DOHH2 (cell line): ENCODE measurements at regions not wholly inside any gene's neighbourhood (a gene's known extent, or its start where the extent isn't known, plus 50 kb on each side); places are given as distances from the start of the nearest gene placed in this dataset.

Source experiments
- H3F3A ChIP-seq: fragments of 200-600 bp; sonication (generic), shearing (Covaris generic); 2 replicates; pipeline ENCODE4 v1.6.0; 2016; ENCODE audit warnings: antibody characterized with exemption, mild to moderate bottlenecking; ENCODE audit not compliant: control insufficient read depth, insufficient read depth
- H3K27ac ChIP-seq: fragments of 200-600 bp; sonication (generic); 2 replicates; pipeline ENCODE4 v1.5.1; 2014; ENCODE audit warnings: low read depth, mild to moderate bottlenecking, low read length, moderate library complexity
- H3K27me3 ChIP-seq: fragments of 200-600 bp; sonication (generic); 2 replicates; pipeline ENCODE4 v1.6.1; 2014; ENCODE audit warnings: mild to moderate bottlenecking, low read length, mixed read lengths; ENCODE audit not compliant: control insufficient read depth
- H3K36me3 ChIP-seq: fragments of 200-600 bp; sonication (generic); 2 replicates; pipeline ENCODE4 v1.6.1; 2014; ENCODE audit warnings: mild to moderate bottlenecking, low read length, moderate library complexity, mixed read lengths; ENCODE audit not compliant: control insufficient read depth
- H3K4me1 ChIP-seq: fragments of 200-600 bp; sonication (generic); 2 replicates; pipeline ENCODE4 v1.6.1; 2014; ENCODE audit warnings: mild to moderate bottlenecking, low read length, mixed read lengths; ENCODE audit not compliant: control insufficient read depth
- H3K4me2 ChIP-seq: fragments of 200-600 bp; sonication (generic); 2 replicates; pipeline ENCODE4 v1.6.0; 2014; ENCODE audit warnings: mild to moderate bottlenecking, low read length, moderate library complexity
- H3K4me3 ChIP-seq: fragments of 200-600 bp; sonication (generic); 2 replicates; pipeline ENCODE4 v1.5.1; 2014; ENCODE audit warnings: mild to moderate bottlenecking, low read length, mixed read lengths
- H3K79me2 ChIP-seq: fragments of 200-600 bp; sonication (generic); 2 replicates; pipeline ENCODE4 v1.6.1; 2014; ENCODE audit warnings: mild to moderate bottlenecking, low read length, mixed read lengths; ENCODE audit not compliant: control insufficient read depth
- H3K9me2 ChIP-seq: fragments of 200-600 bp; sonication (generic); replicated peaks from 2 replicates; pipeline ENCODE4 v1.6.1; 2014; ENCODE audit warnings: mild to moderate bottlenecking, low read length, mixed read lengths; ENCODE audit not compliant: control insufficient read depth
- H3K9me3 ChIP-seq: fragments of 200-600 bp; sonication (generic); 2 replicates; pipeline ENCODE4 v1.6.1; 2014; ENCODE audit warnings: antibody characterized with exemption, low read length, mixed read lengths; ENCODE audit not compliant: control insufficient read depth, insufficient read depth
- H4K20me1 ChIP-seq: fragments of 200-600 bp; sonication (generic); 2 replicates; pipeline ENCODE4 v1.6.0; 2014; ENCODE audit warnings: low read depth, mild to moderate bottlenecking, antibody characterized with exemption, low read length, moderate library complexity; ENCODE audit not compliant: control insufficient read depth, insufficient read depth
- EZH2phosphoT487 ChIP-seq: fragments of 200-600 bp; sonication (generic); IDR thresholded peaks from 2 replicates; pipeline ENCODE4 v1.6.1; 2017; ENCODE audit warnings: borderline replicate concordance, mild to moderate bottlenecking, antibody characterized with exemption, low read length, moderate library complexity, mixed read lengths
- TF ChIP-seq, protein P1 (sequence below): fragments of 200-600 bp; sonication (generic); IDR thresholded peaks from one replicate; pipeline ENCODE4 v1.5.1; 2014; ENCODE audit warnings: antibody characterized with exemption, mild to moderate bottlenecking, low read depth, low read length; ENCODE audit not compliant: poor library complexity, severe bottlenecking

DNA sequence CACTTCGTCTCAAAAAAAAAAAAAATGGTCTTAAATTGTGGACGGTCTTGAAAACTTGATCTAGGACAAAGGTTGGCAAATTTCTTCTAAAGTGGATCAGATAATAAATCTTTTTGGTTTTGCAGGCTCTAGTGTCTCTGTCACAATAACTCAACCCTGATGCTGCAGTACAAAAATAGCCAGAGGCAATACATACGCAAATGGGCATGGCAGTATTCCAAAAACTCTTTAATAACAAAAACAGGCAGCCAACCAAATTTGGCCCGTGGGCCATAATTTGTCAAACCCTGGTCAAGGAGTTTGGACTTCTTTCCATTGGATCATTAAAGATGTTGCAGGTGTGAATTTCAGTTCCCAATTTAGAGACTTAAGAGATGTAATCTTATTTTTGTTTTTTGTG, 93.5 kb upstream of the MRI1 start:
- no peaks in the 10 kb centered on the region for H3F3A ChIP-seq
- TF ChIP-seq EZH2phosphoT487: no peak
- TF ChIP-seq, protein P1, sequence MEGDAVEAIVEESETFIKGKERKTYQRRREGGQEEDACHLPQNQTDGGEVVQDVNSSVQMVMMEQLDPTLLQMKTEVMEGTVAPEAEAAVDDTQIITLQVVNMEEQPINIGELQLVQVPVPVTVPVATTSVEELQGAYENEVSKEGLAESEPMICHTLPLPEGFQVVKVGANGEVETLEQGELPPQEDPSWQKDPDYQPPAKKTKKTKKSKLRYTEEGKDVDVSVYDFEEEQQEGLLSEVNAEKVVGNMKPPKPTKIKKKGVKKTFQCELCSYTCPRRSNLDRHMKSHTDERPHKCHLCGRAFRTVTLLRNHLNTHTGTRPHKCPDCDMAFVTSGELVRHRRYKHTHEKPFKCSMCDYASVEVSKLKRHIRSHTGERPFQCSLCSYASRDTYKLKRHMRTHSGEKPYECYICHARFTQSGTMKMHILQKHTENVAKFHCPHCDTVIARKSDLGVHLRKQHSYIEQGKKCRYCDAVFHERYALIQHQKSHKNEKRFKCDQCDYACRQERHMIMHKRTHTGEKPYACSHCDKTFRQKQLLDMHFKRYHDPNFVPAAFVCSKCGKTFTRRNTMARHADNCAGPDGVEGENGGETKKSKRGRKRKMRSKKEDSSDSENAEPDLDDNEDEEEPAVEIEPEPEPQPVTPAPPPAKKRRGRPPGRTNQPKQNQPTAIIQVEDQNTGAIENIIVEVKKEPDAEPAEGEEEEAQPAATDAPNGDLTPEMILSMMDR: no peak
- no peak overlapping the region for H3K4me3 ChIP-seq
- H3K27ac ChIP-seq: no peak overlapping the region
- no peaks in the 10 kb centered on the region for H4K20me1 ChIP-seq
- peaks cover 3% of the 10 kb centered on the region; the same call in 1 of the 2 replicates for H3K36me3 ChIP-seq
- H3K9me3 ChIP-seq: peaks cover 20% of the 10 kb centered on the region
- H3K27me3 ChIP-seq: no peaks in the 10 kb centered on the region
- H3K4me1 ChIP-seq: peaks cover 4% of the 10 kb centered on the region; the same call in 1 of the 2 replicates
- H3K9me2 ChIP-seq: no peaks in the 10 kb centered on the region
- no peaks in the 10 kb centered on the region for H3K79me2 ChIP-seq
- H3K4me2 ChIP-seq: no peak overlapping the region

DNA sequence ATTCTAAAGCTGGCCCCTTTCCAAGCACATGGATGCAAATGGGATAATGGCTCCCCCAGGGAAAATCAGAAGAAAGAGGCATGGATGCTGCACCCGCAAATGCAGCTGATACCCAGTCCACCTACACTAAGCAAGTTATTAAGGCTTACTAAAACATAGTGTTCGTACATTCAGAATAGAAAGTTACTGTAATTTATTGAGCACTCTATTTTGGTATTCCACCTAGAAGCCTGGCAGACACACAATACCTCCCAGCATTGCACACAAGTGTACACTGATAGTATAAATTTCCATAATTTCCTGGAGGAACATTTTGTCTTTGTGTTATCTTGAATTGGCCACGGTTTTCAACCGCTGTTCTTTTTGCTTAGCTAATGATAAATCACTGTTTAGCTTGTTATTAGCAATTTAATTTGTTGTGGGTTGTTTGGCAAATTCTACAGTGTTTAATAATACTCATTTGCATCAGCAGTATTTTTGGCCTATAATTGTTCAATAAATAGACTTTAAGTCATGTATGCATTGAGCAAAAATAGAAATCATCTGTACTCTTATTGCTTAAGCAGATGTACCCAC, 94.5 kb upstream of the MRI1 start:
- peaks cover 4% of the 10 kb centered on the region; the same call in 1 of the 2 replicates for H3K4me1 ChIP-seq
- H4K20me1 ChIP-seq: no peaks in the 10 kb centered on the region
- H3K9me3 ChIP-seq: peaks cover 20% of the 10 kb centered on the region
- H3K4me3 ChIP-seq: no peak overlapping the region
- no peak overlapping the region for H3K27ac ChIP-seq
- TF ChIP-seq, protein P1: no peak
- TF ChIP-seq EZH2phosphoT487: no peak
- peaks cover 3% of the 10 kb centered on the region; the same call in 1 of the 2 replicates for H3K36me3 ChIP-seq
- no peaks in the 10 kb centered on the region for H3K79me2 ChIP-seq
- H3F3A ChIP-seq: no peaks in the 10 kb centered on the region
- no peaks in the 10 kb centered on the region for H3K27me3 ChIP-seq
- H3K9me2 ChIP-seq: no peaks in the 10 kb centered on the region
- H3K4me2 ChIP-seq: no peak overlapping the region

DNA sequence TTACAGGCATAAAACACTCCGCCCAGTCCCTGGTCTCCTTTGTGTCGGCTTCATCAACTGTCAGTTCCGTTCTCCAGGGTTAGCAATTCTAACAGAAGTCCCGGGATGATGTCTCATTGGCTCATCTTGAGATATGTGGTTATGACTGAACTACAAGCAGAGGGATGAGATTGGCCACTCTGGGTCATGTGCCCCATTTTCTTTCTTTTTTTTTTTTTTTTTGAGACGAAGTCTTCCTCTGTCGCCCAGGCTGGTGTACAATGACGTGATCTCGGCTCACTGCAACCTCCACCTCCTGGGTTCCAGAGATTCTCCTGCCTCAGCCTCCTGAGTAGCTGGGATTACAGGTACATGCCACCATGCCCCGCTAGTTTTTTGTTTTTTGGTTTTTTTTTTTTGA, 95.4 kb upstream of the MRI1 start:
- H3K27ac ChIP-seq: no peak overlapping the region
- H3K4me2 ChIP-seq: no peak overlapping the region
- H4K20me1 ChIP-seq: no peaks in the 10 kb centered on the region
- no peaks in the 10 kb centered on the region for H3K9me2 ChIP-seq
- H3K79me2 ChIP-seq: no peaks in the 10 kb centered on the region
- peaks cover 4% of the 10 kb centered on the region; the same call in 1 of the 2 replicates for H3K4me1 ChIP-seq
- peaks cover 20% of the 10 kb centered on the region for H3K9me3 ChIP-seq
- H3F3A ChIP-seq: no peaks in the 10 kb centered on the region
- H3K36me3 ChIP-seq: peaks cover 3% of the 10 kb centered on the region; the same call in 1 of the 2 replicates
- no peak overlapping the region for H3K4me3 ChIP-seq
- no peaks in the 10 kb centered on the region for H3K27me3 ChIP-seq
- no peak for TF ChIP-seq EZH2phosphoT487

DNA sequence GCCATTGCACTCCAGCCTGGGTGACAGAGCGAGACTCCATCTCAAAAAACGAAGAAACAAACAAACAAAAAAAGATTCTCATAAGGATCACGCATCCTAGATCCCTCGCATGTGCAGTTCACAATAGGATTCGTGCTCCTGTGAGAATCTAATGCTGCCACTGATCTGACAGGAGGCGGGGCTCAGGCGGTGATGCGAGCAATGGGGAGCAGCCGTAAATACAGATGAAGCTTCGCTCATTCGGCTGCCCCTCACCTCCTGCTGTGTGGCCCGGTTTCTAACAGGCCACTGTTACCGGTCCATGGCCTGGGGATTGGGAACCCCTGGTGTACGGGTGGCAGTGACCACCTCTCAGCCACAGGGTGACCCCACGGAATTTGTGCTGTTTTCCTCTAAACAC, 98.2 kb upstream of the MRI1 start:
- Histone ChIP-seq H3K36me3 (no peaks in the 10 kb centered on the region), H3K27ac (no peak overlapping the region), H4K20me1 (no peaks in the 10 kb centered on the region), H3K79me2 (no peaks in the 10 kb centered on the region), H3K4me1 (no peaks in the 10 kb centered on the region), H3K4me3 (no peak overlapping the region), H3K27me3 (no peaks in the 10 kb centered on the region), H3K9me2 (no peaks in the 10 kb centered on the region), H3F3A (no peaks in the 10 kb centered on the region), H3K9me3 (no peaks in the 10 kb centered on the region), H3K4me2 (no peak overlapping the region)
- TF ChIP-seq EZH2phosphoT487: no peak
- TF ChIP-seq, protein P1: no peak
